NCI-H2029 treated with DMSO at 0.1 percent for 48 hours (cell line): ENCODE measurements at regions not wholly inside any gene's neighbourhood (a gene's known extent, or its start where the extent isn't known, plus 50 kb on each side); places are given as distances from the start of the nearest gene placed in this dataset.
"Not testable (repeated sequence)": the region's sequence is repeated elsewhere in the genome, so short reads cannot be mapped to it uniquely, and the experiment has no call there.

Source experiments
- DNase-seq: peaks from one replicate; lab custom pipeline; 2025; lab: John Stamatoyannopoulos, UW

DNA sequence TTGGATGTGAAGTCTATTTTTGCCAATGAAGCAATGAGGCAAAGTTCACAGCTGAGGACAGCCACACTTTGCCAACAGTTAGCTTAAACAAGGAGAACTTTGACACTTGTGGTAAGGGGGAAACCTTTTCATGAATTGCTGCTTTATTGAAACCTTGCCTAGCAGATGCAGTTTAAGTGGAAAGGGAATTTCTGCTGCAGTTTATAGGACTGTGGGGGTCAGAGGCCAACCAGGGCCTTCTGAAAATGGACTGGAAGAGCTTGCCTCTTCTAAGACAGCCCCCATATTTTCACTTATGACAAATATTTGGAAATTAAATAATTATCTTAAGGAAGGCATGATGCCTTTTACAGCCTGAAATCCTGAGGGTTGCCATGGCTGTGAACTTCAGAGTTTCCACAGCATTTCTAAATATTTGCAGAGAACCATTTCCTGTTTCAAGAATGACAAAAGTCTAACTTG lies 550.3 kb downstream of the RAB28 start:
- no peak for DNase-seq

DNA sequence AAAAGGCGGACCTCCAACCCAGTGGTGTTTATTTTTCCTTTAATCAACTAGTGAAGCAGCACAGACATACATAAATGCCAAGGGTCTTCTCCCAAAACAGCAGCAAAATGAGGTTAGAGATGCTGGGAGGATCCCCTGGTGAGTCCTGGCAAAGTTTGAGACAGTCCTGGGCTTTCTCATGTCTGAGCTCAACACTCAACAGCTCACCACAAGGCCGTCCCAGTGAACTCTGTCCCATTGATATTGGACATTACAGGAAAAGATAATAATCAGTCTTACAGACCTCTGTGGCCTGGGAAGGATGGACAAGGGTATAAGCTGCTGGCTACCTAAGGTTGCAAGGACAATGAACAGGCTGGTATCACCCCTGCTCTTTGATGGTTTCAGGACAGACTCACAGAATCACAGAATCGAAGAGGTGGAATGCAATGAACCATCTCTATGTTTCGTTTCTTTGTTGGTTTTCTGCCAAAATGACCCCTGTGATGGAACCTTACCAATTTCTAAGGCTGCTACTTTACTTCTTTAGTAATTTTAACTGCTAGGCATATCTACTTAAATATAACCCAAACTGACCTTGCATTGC lies 551.8 kb downstream of the RAB28 start:
- no peak for DNase-seq

DNA sequence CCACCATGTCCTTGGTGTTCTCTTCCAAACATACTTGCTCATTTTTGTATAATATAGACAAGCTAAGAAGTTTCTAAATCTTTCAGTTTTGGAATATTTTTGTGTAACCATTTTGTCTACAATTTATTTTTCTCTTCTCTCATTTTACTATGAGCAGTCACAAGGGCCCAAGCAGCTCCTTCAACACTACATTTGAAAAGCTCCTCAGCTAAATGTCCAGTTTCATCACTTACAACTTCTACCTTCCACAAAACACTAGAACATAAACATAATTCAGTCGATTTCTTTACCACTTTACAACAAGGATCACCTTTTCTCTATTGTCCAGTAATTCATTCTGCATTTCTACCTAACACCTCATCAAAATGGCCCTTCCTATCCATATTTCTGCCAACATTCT lies 554.4 kb downstream of the RAB28 start:
- no peak for DNase-seq

DNA sequence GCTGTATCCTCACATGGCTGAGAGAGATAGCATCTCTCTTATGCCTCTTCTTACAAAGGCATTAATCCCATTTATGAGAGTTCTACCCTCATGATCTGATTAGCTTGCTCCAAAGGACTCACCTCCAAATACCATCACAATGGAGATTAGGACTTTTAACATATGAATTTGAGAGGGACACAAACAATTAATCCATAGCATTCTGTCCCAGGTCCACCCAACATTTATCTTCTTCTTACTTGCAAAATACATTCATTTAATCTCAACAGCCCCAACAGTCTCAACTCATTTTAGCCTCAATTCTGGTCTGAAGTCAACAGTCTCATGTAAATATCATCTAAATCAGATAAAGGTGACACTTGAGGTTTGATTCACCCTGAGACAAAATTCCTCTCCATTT lies 555.4 kb downstream of the RAB28 start:
- no peak for DNase-seq

DNA sequence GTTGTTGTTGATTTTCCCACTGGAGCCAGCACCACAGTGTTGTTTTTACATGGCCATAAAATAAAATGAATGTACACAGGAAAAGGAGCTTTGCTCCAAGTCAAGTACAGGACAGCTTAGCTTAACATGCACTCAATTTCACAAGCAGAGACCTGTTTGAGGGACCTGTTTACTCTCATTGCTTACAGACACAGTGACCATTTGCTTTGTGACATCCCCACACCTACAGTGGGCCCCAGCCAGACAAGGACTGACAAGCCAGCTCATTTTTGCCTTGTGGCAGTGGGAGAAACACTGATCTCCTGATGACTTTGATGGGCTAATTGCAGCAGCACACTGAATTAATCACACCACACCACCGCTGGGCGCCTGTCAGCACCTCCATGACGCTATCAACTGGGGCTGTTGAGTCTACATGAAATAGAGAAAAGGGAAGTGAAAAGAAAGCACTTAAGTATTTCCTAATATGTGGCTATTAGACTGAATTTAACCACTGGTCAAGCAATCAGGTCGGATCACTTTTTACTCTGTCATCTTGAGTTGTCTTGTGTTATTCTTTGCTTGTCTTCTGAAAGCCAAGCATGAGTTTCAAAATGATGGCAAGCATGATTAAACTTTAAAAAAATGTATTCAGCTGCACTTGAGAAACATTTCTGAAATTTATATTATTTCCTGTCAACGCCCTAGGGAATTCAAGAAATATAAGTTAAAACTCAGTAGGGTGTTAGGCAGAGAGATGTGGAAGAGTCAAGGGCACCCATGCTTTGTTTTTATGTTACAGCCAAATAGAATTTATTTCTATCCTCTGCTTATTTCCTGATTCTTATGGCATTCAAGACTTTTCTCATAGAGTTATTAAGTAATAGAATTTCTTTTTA lies 557.7 kb downstream of the RAB28 start:
- DNase-seq: no peak

DNA sequence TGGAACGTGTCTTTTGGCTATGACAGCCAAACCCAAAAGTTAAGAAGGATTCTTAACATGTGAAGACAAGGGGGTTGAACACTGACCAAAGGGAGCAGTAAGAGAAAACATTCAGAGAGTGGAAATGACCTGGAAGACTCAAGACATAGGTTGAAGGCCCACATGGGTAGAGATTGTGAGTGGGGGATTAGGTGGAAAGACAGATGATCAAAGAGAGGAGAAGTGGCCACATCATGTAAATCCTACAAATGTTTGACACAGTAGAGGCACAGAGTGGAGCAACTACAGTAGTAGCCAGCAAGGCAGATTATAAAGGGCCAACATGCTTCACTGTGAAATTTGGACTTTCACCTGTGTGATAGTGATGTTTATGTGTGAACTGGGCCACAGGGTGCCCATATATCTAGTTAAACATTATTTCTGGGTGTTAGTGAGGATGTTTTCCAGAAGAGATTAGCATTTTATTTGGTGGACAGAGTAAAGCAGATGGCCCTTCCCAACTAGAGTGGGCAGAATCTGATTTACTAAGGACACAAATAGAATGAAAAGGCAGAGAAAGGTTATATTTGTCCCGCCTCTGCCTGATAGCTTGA lies 559.3 kb downstream of the RAB28 start:
- no peak for DNase-seq

DNA sequence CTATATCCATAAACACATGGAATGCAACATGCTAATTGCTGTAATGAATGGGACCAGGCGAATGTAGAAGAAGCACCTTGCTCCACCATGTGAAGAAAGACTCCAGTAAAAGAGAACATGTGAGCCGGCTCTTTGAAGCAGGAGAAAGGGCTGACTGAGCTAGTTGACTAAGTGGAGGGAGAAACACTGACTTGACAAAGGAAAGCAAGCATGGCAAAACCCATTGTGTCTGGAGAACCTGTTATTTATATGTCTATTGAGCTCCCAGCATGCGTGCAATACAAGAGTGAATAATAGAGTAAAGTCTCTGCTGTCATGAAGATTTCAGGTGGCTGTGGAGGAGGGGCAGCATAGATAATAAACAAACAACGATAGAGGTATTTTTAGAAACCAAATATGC lies 559.9 kb downstream of the RAB28 start:
- DNase-seq: no peak

DNA sequence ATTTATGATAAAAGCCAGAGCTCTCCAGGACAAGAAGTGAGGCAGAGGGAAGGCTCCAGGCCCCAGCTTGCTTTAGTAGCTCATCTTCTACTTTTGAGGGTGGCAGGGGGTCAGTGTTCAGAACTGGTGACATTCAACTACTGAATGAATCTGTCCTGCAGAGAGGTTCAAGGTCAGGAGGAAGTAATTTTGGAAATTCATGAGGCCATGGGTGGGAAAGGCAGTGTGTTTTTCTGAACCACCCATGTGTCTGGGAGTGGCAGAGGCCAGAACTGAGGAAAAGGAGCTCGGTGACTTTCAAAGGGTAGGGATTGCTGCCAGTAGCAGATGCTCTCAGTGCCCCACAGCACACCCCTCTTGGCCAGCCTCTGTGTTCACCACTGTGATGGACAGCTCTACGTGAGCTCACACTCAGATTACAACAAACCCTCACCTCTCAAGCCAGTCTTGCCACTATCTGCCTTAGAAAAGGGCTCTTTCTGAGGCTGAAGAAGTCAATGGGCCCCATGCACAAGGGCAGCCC lies 571.2 kb downstream of the RAB28 start:
- no peak for DNase-seq

DNA sequence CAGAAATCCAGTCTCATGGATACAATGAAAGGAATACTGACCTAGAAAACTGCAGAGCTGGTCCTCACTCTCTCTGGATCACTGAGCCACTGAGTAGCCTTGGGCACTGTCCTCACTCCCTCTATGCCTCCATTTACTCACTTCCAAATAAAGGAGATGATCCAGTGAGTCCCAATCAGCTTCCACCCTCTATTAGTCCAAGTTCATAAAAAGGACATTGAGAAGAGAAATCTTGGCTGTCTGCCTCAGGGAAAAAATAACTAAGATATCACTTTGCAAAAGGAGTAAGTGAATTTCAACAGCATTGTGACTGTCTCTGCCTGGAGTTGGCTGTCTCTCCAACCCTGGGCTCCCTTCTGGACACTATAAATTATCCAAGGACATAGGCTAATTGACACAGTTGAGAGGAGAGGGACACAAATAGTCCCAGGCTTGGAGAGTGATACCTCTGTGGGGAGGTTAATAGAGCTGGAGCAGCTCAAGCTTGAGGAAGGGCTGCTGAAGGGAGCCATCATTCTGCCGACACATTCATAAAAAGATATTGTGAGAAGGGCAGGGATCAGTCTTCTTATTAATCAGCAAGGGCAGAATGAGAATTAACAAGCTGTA lies 572.3 kb downstream of the RAB28 start:
- no peak for DNase-seq

DNA sequence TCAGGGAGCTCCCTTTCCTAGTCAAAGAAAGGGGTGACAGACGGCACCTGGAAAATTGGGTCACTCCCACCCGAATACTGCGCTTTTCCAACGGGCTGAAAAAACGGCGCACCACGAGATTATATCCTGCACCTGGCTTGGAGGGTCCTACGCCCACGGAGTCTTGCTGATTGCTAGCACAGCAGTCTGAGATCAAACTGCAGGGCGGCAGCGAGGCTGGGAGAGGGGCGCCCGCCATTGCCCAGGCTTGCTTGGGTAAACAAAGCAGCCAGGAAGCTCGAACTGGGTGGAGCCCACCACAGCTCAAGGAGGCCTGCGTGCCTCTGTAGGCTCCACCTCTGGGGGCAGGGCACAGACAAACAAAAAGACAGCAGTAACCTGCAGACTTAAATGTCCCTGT lies 580.5 kb downstream of the RAB28 start:
- DNase-seq: not testable (repeated sequence)

DNA sequence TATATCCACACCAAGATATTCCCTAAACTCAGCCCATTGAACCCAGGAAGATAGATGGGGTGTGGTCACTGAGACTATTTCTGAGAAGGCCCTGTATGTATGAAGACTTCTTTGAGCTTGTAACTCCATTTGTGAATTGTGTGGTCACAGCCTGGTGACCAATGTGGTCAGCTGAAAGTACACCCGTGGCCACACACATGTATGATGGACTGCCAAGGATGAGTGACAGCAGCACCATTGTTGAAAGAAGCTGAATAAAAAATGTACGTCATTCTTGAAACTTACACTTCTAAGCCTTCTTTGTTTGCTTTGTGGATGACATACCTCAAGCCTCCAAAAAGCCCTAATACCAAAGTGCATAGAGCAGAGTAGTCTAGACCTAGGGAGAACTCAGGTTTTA lies 581.4 kb downstream of the RAB28 start:
- no peak for DNase-seq

DNA sequence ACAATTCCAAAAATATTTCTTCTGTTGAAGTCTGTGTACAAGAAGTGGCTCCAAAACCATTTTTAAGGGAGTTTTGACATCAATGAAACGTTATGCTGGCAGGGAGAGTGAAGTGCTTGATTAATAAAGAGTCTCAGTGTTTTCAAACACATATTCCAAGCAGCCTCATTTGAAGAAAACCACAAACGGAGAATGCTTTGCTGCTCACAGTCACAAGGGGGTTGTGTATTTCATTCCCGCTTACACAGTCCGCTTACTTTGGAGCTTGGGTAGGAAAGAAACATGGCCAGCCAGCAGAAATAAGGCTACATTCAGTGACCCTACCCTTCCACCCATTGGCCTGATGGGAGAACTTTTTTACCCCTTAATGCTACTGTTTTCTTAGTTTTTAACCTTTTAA lies 586.2 kb downstream of the RAB28 start:
- no peak for DNase-seq

DNA sequence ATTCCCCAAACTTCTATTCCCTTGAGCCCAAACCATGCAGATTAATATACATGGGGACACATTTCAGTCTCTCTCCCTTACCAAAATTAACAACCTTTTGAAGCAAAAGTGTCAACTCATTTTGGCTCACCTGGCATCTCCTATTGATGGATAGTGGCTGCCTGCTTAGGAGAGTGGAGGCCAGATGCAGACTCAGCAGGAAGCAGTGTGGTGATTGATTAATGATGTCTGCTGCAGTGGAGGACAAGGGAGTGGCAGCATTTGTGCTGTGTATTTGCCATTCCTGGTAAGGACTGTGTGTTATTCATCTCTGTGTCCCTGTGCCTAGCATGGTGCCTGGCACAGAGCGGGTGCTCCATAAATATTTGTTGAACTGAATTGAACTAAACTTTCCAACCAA lies 590.1 kb downstream of the RAB28 start:
- no peak for DNase-seq

DNA sequence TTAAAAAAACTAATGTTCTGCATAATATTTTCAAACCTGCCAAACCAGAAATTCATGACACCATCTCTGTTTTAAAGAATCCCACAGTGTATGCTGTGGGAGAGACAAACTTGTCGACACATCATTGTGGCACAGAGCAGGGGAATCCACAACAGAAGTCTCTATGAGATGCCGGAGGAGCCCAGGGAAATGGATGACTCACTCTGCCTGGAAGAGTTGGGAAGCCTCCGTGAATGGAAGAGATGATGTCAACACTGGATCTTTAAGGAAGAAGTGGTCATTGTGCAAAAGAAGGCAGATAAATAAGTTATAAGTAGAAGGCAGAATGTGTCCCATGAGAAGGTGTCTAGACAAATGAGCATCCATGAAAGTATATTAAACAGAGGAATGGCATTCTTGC lies 595.1 kb downstream of the RAB28 start:
- no peak for DNase-seq

DNA sequence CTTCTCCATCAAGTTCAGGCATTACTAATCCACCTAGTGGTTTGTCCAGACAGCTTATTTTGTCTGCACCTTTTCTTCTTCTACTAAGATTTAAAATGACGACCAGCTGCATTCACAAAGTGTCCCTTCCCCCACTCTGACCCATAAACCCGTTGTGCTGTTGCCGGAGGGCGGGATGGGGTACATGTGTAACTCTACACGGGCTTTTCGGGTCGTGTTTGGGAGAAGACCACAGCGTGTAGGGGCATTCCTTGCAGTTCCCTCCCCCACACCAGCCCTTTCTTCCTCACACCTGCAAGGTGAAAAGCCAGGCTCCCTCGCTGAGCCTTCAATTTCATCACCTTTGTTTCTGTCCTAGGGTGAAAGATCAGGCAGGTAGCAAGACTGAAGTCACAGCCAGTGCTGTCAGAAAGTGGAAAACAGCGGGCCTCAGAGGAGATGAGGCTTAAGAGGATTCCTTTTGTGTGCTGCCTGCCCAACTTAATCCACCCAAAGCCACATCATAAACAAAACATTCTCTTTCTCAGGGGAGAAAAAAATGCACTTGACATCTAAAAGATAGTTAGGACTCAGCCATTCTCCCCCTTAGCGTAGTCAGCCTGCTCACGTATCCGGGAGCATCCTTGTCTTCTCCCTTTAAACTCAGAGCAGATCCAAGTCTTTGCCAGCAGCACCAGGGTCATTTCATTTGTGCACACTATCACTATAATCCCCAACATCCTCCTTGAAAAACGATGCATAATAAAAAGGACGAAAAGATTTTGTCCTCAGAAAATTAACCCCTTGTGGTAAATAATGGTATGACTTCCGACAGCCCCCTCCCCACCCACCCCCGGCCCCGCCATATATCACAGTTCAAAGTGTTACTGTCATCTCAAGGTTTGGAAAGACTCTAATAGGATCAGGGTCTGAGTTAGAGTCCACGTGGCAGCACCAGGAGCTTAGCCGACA lies 599.0 kb downstream of the RAB28 start:
- no peak for DNase-seq

DNA sequence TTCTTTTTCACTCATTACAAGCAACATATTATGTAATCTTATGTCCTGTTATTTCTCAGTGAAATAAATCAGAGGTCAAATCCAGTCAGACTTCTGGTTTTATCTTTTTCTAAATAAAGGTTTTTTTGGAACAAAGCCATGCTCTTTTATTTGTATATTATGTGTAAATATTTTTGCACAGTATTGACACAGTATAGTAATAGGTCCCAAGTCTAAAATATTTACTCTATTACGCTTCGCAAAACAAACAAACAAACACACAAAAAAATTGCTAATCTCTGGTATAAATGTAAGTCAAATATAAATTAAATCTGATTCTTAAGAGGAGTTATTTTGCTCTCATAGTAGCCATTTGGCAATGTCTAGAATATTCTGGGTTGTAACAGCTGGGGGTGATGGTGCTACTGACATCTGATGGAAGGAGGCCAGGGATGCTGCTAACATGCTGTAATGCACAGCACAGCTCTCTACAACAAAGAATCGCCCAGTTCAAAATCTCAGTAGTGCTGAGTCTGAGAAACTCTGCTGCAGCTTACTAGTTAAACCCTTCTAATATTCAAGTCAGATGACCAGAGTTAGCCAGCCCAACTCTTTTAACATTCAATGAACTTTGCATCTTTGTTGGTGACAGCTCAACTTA lies 602.1 kb downstream of the RAB28 start:
- no peak for DNase-seq

DNA sequence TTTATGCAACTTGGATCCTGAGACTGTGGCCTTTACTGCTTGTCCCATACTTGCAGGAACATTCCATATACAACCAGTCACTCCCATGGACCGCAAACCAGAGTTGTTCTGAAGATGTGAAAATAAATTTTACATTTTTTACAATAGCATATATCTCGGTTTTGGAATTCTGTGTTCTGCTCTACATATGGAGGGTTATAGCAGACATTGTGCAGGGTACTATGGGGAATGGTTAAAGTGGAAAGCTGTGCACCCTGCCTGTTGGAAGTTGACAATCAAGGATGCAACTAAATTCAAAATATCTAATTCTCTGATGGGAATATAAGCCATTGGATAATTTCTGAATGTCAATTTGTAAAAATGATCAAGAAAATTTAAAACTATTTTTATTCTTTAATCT lies 603.3 kb downstream of the RAB28 start:
- no peak for DNase-seq

DNA sequence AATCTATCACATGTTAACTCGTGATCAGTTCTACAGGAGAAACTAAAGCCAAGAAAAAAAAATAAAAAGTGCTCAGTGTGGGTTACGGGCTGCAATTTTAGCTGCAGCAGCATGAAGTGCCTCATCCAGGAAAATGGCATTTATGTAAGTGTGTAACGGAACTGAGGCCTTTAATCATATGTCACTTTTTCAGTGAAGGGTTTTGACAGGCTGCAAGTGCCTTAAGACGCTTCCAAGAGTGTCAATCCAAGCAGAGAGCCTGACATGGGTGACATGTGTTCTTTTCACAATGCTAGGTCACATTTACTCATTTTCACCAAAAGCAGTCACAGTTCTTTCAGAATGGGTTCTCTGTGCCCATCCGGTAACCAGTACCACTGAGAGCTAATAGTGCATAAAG lies 604.6 kb downstream of the RAB28 start:
- DNase-seq: no peak

DNA sequence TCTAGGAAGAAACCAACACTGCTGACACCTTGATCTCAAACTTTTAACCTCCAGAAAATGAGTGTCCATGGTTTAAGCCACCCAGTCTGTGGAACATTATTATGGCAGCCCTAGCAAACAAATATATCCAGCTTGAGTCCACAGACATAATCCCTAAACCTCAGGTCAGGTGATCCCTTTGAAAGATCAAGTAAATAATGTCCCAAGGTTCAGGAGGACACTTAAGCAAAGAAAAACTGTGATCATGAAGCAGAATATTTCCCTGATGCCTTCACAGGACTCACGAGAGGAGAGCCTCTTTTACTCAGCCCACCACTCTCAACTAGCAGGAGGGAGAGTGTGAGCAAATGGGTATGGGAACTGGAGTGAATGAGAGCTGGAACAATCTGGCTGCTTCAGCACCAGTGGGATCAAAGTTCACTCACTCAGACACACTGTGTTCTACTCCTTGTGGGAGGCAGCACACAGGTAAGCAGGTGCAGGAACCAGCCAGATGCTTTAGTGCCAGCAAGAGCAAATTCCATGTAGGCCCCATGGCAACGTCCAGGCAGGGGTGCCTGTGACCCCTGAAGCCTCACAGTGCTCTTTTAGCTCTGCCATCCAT lies 608.4 kb downstream of the RAB28 start:
- DNase-seq: no peak

DNA sequence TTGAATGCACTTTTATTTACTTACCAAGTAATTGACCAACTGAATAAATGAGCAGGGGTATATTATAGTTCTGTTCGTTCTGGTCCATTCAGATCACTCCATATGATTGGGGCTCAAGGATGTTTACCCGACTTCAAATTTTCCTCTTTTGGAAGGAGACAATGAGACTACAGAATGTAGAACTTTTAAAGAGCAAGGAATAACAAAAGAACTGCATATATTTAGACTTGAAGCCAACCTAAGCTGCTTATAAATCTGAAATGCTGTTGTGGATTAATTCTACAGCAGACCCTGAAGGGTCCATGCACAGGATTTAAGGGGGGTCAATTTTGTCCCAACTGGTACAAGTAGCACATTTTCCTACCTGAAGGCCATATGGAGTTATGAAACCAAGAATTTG lies 610.8 kb downstream of the RAB28 start:
- no peak for DNase-seq

DNA sequence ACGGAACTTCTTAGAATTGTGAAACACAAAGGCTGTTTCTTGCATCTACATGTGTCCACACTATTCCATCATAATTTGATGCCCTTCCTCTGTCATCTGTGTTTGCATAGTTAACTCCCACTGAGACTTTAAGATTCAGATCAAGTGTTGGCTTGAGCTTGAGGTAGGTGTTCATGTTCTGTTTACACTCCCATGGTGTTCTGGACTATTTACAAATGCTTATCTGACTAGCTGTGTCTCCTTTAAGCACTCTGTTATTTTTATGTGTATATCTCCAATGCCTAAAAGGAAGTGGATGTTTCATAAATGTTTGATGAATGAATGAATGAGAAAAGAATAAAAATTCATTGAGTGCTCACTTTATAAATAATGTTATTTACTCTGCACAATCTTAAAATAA lies 622.7 kb downstream of the RAB28 start:
- DNase-seq: peak; percentile 35
